GM12892 (cell line): ENCODE measurements at regions not wholly inside any gene's neighbourhood (a gene's known extent, or its start where the extent isn't known, plus 50 kb on each side); places are given as distances from the start of the nearest gene placed in this dataset.

Experiments
- DNase-seq: peaks from one replicate; pipeline ENCODE4 v3.0.0; 2011; ENCODE audit not compliant: insufficient read length
- FAIRE-seq: peaks from 2 replicates; lab custom pipeline; 2011; peaks lifted over from hg19 to GRCh38; lab: Jason Lieb, UNC
- POLR2A ChIP-seq: IDR thresholded peaks from 2 replicates; pipeline ENCODE4 v1.6.1; 2011; ENCODE audit warnings: low read depth, low read length, control low read depth
- POLR2AphosphoS5 ChIP-seq: IDR thresholded peaks from 2 replicates; pipeline ENCODE4 v1.6.1; 2011; ENCODE audit warnings: low read depth, low read length, control low read depth
- TAF1 ChIP-seq: IDR thresholded peaks from 2 replicates; pipeline ENCODE4 v1.6.1; 2011; ENCODE audit warnings: low read depth, mild to moderate bottlenecking, control low read depth, low read length, borderline replicate concordance

DNA sequence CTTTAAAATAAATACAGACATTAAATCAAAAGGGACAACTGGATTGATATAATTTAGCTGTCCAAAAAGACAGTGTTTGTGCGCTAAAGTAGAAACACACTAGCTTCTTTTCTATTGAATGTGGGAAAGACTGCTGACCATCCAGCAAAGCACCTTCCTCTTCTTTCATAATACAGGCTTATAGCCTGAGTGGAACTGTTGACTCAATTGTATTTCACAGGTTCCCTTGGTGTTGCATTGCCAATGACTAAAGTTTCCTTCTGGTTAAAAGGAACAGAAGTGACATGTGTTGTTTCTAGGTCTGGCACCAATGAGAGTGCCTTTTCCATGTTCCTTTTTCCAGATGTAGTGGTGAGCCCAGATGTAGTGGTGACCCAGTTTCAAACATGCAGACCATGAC lies 412.3 kb downstream of the RNF144A start:
- TF ChIP-seq POLR2A (no peak), POLR2AphosphoS5 (no peak), TAF1 (no peak)
- FAIRE-seq (no peak), DNase-seq (no peak)

GRCh38 chr2:7333189-7333765 lies 416.1 kb downstream of the RNF144A start:
- no peak for DNase-seq
- no peak for FAIRE-seq
- TF ChIP-seq POLR2AphosphoS5, result no peak
- TF ChIP-seq POLR2A, result no peak
- TF ChIP-seq TAF1, result no peak

DNA sequence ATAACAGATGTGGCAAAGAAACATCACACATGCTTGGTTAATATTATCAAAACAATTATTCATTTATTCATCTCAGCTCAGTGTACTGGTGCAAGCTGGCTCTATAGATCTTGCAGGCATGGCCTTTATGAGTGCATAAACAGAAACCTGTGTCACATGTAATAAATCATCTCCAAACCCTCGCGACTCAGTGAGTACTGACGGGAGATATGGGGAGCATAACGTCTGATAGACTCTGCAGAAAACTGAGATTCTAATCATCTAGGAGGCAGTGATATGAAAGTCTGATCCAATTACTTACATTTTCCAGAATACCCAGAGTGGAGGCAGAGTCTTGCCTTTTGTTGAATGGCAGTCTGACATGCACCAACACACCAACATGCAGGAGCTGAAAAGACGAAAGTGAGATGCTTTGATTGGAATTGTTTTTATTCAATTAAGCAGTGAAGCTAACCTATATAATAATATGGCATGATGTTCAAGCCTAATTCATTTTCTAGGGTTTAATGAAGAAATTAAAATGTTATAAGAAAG lies 416.8 kb downstream of the RNF144A start:
- DNase-seq (no peak), FAIRE-seq (no peak)
- no peak for TF ChIP-seq POLR2A
- TF ChIP-seq TAF1, result no peak

- DNase-seq (no peak), FAIRE-seq (no peak)
- TF ChIP-seq POLR2AphosphoS5, result no peak
- no peak for TF ChIP-seq TAF1
- no peak for TF ChIP-seq POLR2A
These were observed 421.7 kb downstream of the RNF144A start for GRCh38 chr2:7338961-7339360.

DNA sequence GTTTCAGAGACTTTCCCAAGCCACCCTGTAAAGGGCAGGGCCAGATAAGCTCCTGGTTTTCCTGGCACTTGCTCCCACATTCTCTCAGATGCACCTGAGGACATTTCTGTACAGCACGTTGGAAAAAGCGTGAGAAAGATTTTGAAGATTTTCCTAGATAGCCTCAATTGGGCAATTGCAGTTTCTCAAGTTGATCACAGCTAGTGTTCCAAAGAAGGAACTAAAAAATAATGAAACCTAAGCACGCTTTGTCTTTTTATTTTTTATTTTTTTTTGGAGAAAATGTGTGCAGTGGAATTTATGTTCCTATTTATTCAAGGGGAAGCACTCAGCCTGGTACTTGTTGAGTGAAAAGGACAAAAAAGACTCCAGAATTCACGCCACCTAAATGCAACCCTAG lies 429.1 kb downstream of the RNF144A start:
- no peak for FAIRE-seq
- no peak for DNase-seq
- no peak for TF ChIP-seq TAF1
- TF ChIP-seq POLR2AphosphoS5, result no peak
- TF ChIP-seq POLR2A, result no peak

DNA sequence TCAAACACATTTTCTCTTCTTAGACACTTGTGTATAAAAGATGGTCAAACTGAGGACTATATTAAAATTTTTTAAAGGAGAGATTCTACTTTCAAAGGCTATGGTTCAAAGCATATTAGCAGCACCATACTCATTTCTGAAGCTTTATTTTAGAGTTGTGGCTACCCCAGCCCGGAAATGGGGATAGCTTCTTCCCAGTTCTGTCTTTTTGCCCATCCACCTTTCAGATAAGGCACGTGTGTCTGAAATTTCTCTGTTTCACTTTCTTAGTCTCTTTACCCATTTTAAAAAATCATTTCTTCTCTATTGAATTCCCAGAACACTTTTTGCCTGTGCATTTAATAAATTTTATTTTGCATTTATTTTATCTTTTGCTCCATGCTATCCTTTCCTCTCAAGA lies 431.5 kb downstream of the RNF144A start:
- DNase-seq, result no peak
- no peak for FAIRE-seq
- TF ChIP-seq TAF1, result no peak
- no peak for TF ChIP-seq POLR2AphosphoS5
- TF ChIP-seq POLR2A, result no peak

DNA sequence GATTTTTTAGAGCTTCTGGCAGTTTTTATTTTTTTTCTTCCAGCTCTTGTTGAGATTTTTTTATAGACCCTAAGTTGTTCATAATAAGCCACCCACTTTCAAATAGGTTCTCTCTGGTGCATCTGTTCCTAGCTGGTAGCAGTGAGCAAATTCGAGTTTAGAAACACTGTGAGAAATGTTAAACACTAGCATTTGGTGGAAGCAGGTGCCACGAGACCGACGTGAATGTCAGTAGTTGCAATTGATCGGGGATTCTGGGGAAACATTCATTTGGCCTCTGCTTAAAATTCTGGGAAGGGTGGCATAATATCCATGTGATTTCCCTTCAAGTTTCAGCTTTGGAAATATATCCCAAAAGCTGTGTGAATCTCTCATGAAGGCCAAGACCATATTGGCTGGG lies 435.0 kb downstream of the RNF144A start:
- no peak for TF ChIP-seq TAF1
- TF ChIP-seq POLR2A, result no peak
- TF ChIP-seq POLR2AphosphoS5, result no peak

GRCh38 chr2:7353571-7353970 lies 436.4 kb downstream of the RNF144A start:
- FAIRE-seq (no peak), DNase-seq (no peak)
- no peak for TF ChIP-seq POLR2AphosphoS5
- TF ChIP-seq POLR2A, result no peak
- TF ChIP-seq TAF1, result no peak

More for the DNA sequence above, 435.0 kb downstream of the RNF144A start:
- DNase-seq, result no peak
- FAIRE-seq, result no peak

DNA sequence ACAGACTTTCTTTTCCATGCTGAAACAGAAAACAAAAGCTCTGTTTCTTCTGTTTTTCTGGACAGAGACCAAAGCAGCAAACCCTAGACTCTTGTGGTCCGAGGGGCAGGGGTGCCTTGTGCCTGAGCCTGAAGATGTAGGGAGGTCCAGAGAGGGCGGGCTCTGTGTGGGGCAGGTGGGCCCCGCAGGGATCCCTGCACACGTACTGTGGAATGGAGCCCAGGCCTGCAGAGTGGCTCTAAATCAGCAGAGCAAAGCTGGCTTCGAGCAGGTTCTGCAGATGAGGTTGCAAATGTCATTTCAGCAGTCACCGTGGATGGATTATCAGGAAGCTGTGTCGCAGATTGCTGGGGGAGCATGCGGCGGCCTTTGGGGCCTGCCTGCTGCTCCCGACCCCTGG lies 438.6 kb downstream of the RNF144A start:
- FAIRE-seq (no peak), DNase-seq (no peak)
- TF ChIP-seq POLR2AphosphoS5 (no peak), TAF1 (no peak), POLR2A (no peak)

DNA sequence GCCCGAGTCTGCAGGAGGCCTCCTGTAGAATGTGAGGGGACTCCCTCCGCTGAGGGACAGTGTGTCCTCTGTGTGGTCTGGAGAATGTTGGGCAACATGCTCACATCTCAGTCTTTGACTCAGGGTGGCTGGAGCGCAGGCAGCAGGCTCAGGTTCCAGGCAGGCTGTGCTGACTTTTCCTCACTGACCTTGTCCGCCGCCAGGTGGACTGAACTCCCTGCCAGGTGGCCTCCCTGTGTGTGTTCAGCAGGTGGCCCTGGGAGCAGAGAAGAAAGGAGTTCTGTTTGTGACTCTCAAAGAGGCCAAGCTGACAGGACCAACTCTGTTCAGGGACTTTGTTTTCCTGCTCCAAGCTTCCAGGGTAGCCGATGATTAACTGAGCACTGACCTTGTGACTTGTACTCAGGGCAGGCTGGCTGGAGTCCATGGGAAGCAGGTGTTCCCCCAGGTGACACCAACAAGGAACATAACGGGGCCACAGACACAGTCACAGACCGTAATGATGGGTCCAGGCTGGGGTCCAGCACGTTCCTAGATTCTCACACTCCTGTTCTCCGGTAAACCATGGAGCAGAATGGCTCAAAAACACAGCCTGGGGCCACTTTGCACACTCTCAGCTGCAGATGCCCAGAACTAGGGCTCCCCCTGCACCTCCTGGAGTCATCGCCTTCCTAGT lies 439.8 kb downstream of the RNF144A start:
- DNase-seq (no peak), FAIRE-seq (no peak)
- no peak for TF ChIP-seq TAF1
- no peak for TF ChIP-seq POLR2A
- no peak for TF ChIP-seq POLR2AphosphoS5

DNA sequence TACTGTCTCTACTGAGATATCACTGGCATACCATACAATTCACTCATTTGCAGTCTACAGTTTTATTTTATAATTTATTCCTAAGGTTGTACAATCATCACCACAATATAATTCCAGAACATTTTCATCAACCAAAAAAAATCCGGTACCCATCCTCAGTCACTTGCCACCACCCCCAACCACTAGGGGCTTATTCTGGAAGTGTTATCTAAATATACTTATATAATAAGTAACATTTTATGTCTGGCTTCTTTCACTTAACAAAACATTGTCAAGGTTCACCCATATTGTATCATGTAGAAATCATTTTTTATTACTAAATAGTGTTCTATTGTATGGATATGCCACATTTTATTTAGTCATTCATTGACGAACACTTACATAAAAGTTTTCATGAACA lies 440.8 kb downstream of the RNF144A start:
- DNase-seq, result no peak
- no peak for FAIRE-seq

More for the DNA sequence above, 440.8 kb downstream of the RNF144A start:
- TF ChIP-seq TAF1, result no peak
- no peak for TF ChIP-seq POLR2A
- no peak for TF ChIP-seq POLR2AphosphoS5
